Esophagus squamous epithelium (tissue), 4 donors: ENCODE measurements at regions not wholly inside any gene's neighbourhood (a gene's known extent, or its start where the extent isn't known, plus 50 kb on each side); places are given as distances from the start of the nearest gene placed in this dataset.

ENCODE experiments used
- CTCF ChIP-seq, 6 experiments: fragments of 450-650 bp in 4 of 6; fragments of 200-600 bp in 2 of 6; sonication (generic) in 2 of 6; IDR thresholded peaks; one replicate each; pipeline ENCODE4 v1.5.1; 2016 to 2019; ENCODE audit warnings: antibody characterized with exemption in 6 of 6, mild to moderate bottlenecking in 4 of 6, moderate library complexity in 4 of 6
- POLR2A ChIP-seq, 4 donors: fragments of 450-650 bp; IDR thresholded peaks; one replicate each; pipeline ENCODE4 v1.6.1; 2017; ENCODE audit warnings: antibody characterized with exemption in 4 of 4, mild to moderate bottlenecking in 4 of 4, moderate library complexity in 3 of 4

GRCh38 chr2:191757208-191757607 is 79.3 kb downstream of the NABP1 start:
- TF ChIP-seq CTCF (IDR thresholded peaks at IDR 0.05) (no peak), POLR2A (IDR thresholded peaks at IDR 0.05) (no peak)
